Left lung (tissue), 4 donors: ENCODE measurements at regions not wholly inside any gene's neighbourhood (a gene's known extent, or its start where the extent isn't known, plus 50 kb on each side); places are given as distances from the start of the nearest gene placed in this dataset.

ENCODE experiments used
- ATAC-seq: fragments of 200-7000 bp; cut with Tn5 transposase; one replicate; pipeline ENCODE4 v1.9.1; 2020; ENCODE audit warnings: moderate library complexity
- DNase-seq, 4 donors: peaks; one replicate each; pipeline ENCODE4 v3.0.0-alpha.2; 2013 to 2020
- H3K27ac ChIP-seq, 2 donors: fragments of 200-600 bp; sonication (generic) in 1 of 2; one replicate each; pipeline versions ENCODE4 v1.5.0 to v1.8.0; 2020 to 2021
- H3K27me3 ChIP-seq, 2 donors: fragments of 200-600 bp; sonication (generic) in 1 of 2; one replicate each; pipeline versions ENCODE4 v1.5.0 to v1.8.0; 2020 to 2021
- H3K36me3 ChIP-seq, 2 donors: fragments of 200-600 bp; sonication (generic) in 1 of 2; one replicate each; pipeline versions ENCODE4 v1.5.0 to v1.8.0; 2020 to 2021
- H3K4me1 ChIP-seq, 2 donors: fragments of 200-600 bp; one replicate each; pipeline ENCODE4 v1.8.0; 2021
- H3K4me3 ChIP-seq, 2 donors: fragments of 200-600 bp; sonication (generic) in 1 of 2; one replicate each; pipeline versions ENCODE4 v1.5.0 to v1.8.0; 2020 to 2021; ENCODE audit warnings: mild to moderate bottlenecking in 1 of 2
- H3K9me3 ChIP-seq, 2 donors: fragments of 200-600 bp; sonication (generic) in 1 of 2; one replicate each; pipeline versions ENCODE4 v1.5.0 to v1.8.0; 2020 to 2021
- CTCF ChIP-seq, 2 donors: fragments of 200-600 bp; sonication (generic) in 1 of 2; IDR thresholded peaks; one replicate each; pipeline versions ENCODE4 v1.5.0 to v1.8.0; 2021; ENCODE audit warnings: antibody characterized with exemption in 2 of 2
- intact Hi-C, 2 donors: fragments of 100-400 bp; cut with DNase I; formaldehyde crosslinking; loops; one replicate each; pipeline versions ENCODE4 v1.11.2 to v1.14.2; 2022
- donor health status: DM: no; HTN: yes; CAD: no.
- donor health status: DM: no; HTN: no; CAD: no.

GRCh38 chr11:92663539-92663938 is 305.9 kb upstream of the MTNR1B start:
- ATAC-seq (no peak), DNase-seq (no peak)
- Histone ChIP-seq H3K4me1 (no peaks in the 10 kb centered on the region), H3K27me3 (no peaks in the 10 kb centered on the region), H3K36me3 (no peaks in the 10 kb centered on the region), H3K27ac (no peak overlapping the region), H3K4me3 (no peak overlapping the region), H3K9me3 (no peaks in the 10 kb centered on the region)
- intact Hi-C loops = no loop called here
- TF ChIP-seq CTCF (IDR thresholded peaks at IDR 0.05) = no peak

GRCh38 chr11:92667486-92668152 is 301.8 kb upstream of the MTNR1B start:
- ATAC-seq = no peak
- intact Hi-C loops = no loop called here
- no peak for TF ChIP-seq CTCF (IDR thresholded peaks at IDR 0.05)

GRCh38 chr11:92670308-92670890 is 299.1 kb upstream of the MTNR1B start:
- no peaks in the 10 kb centered on the region for H3K27me3 ChIP-seq
- intact Hi-C loops = no loop called here
- DNase-seq (no peak), ATAC-seq (no peak)
- no peak overlapping the region for H3K4me3 ChIP-seq
- H3K36me3 ChIP-seq = no peaks in the 10 kb centered on the region
- no peak for TF ChIP-seq CTCF (IDR thresholded peaks at IDR 0.05)
- H3K9me3 ChIP-seq = no peaks in the 10 kb centered on the region
- H3K27ac ChIP-seq = no peak overlapping the region
- no peaks in the 10 kb centered on the region for H3K4me1 ChIP-seq

More at GRCh38 chr11:92667486-92668152, 301.8 kb upstream of the MTNR1B start:
- no peaks in the 10 kb centered on the region for H3K27me3 ChIP-seq
- H3K27ac ChIP-seq = no peak overlapping the region
- H3K4me1 ChIP-seq = no peaks in the 10 kb centered on the region
- H3K4me3 ChIP-seq = no peak overlapping the region
- no peaks in the 10 kb centered on the region for H3K36me3 ChIP-seq
- no peaks in the 10 kb centered on the region for H3K9me3 ChIP-seq
- DNase-seq = no peak

GRCh38 chr11:92671081-92671480 is 298.4 kb upstream of the MTNR1B start:
- no peaks in the 10 kb centered on the region for H3K36me3 ChIP-seq
- DNase-seq (no peak), ATAC-seq (no peak)
- no peaks in the 10 kb centered on the region for H3K9me3 ChIP-seq
- TF ChIP-seq CTCF (IDR thresholded peaks at IDR 0.05) = no peak
- no peak overlapping the region for H3K27ac ChIP-seq
- H3K27me3 ChIP-seq = no peaks in the 10 kb centered on the region
- no peaks in the 10 kb centered on the region for H3K4me1 ChIP-seq
- no peak overlapping the region for H3K4me3 ChIP-seq
- intact Hi-C loops = no loop called here

GRCh38 chr11:92675303-92675702 is 294.1 kb upstream of the MTNR1B start:
- H3K27me3 ChIP-seq = no peaks in the 10 kb centered on the region
- no peaks in the 10 kb centered on the region for H3K4me1 ChIP-seq
- no peak overlapping the region for H3K27ac ChIP-seq
- H3K36me3 ChIP-seq = no peaks in the 10 kb centered on the region
- no peak overlapping the region for H3K4me3 ChIP-seq
- DNase-seq (no peak), ATAC-seq (no peak)
- intact Hi-C loops = no loop called here
- peaks cover 0 to 8% of the 10 kb centered on the region in 2 donors for H3K9me3 ChIP-seq
- no peak for TF ChIP-seq CTCF (IDR thresholded peaks at IDR 0.05)
